ENCODE measurements at regions not wholly inside any gene's neighbourhood (a gene's known extent, or its start where the extent isn't known, plus 50 kb on each side); places are given as distances from the start of the nearest gene placed in this dataset.
"Not testable (repeated sequence)": the region's sequence is repeated elsewhere in the genome, so short reads cannot be mapped to it uniquely, and the experiment has no call there.

GRCh38 chrX:37509349-37509748, 62.1 kb upstream of the LANCL3 start:
- in situ Hi-C loops (cut with HindIII; ENCODE audit: low sequenced_read_pairs): no loop called here
- DNase-seq (ENCODE audit: low read depth): peak; percentile 1
- no peak overlapping the region for H3K4me3 ChIP-seq (ENCODE audit: low read depth, low read length)
- TF ChIP-seq CTCF (IDR thresholded peaks at IDR 0.05; ENCODE audit: low read depth, low read length, missing control alignments): peak; percentile 45

- in situ Hi-C loops (cut with HindIII; ENCODE audit: low sequenced_read_pairs); H3K4me3 ChIP-seq (ENCODE audit: low read depth, low read length); DNase-seq (ENCODE audit: low read depth): not testable (repeated sequence)
Observed at GRCh38 chrX:37516512-37516911, 54.9 kb upstream of the LANCL3 start.

GRCh38 chrX:37519261-37519660, 52.2 kb upstream of the LANCL3 start:
- DNase-seq (ENCODE audit: low read depth); in situ Hi-C loops (cut with HindIII; ENCODE audit: low sequenced_read_pairs); H3K4me3 ChIP-seq (ENCODE audit: low read depth, low read length): not testable (repeated sequence)

- in situ Hi-C loops (cut with HindIII; ENCODE audit: low sequenced_read_pairs); H3K4me3 ChIP-seq (ENCODE audit: low read depth, low read length): not testable (repeated sequence)
- peak; percentile 4 for DNase-seq (ENCODE audit: low read depth)
Observed at GRCh38 chrX:37520860-37521450, 50.5 kb upstream of the LANCL3 start.

All from astrocyte of the cerebellum (primary cell).